GM19193 (cell line): ENCODE measurements at regions not wholly inside any gene's neighbourhood (a gene's known extent, or its start where the extent isn't known, plus 50 kb on each side); places are given as distances from the start of the nearest gene placed in this dataset.

Experiments
- POLR2A ChIP-seq: IDR thresholded peaks from 4 replicates; pipeline ENCODE4 v1.6.1; 2011; ENCODE audit not compliant: insufficient read depth, insufficient read length; ENCODE audit errors: extremely low read depth

- no peak for TF ChIP-seq POLR2A
These were observed 92.4 kb upstream of the SSTR4 start for GRCh38 chr20:22942742-22943141.

GRCh38 chr20:22944062-22944461, 91.0 kb upstream of the SSTR4 start:
- TF ChIP-seq POLR2A = no peak

- no peak for TF ChIP-seq POLR2A
These were observed 90.2 kb upstream of the SSTR4 start for GRCh38 chr20:22944936-22945335.

- TF ChIP-seq POLR2A = no peak
These were observed 88.5 kb upstream of the SSTR4 start for GRCh38 chr20:22946596-22946995.

- TF ChIP-seq POLR2A = no peak
These were observed 85.6 kb upstream of the SSTR4 start for GRCh38 chr20:22949331-22950109.

GRCh38 chr20:22951966-22952365, 83.1 kb upstream of the SSTR4 start:
- TF ChIP-seq POLR2A = no peak

- no peak for TF ChIP-seq POLR2A
These were observed 80.5 kb upstream of the SSTR4 start for GRCh38 chr20:22954661-22955060.

- no peak for TF ChIP-seq POLR2A
These were observed 76.7 kb upstream of the SSTR4 start for GRCh38 chr20:22958390-22958789.

GRCh38 chr20:22962567-22963439, 72.3 kb upstream of the SSTR4 start:
- TF ChIP-seq POLR2A = no peak

GRCh38 chr20:22963581-22963980, 71.5 kb upstream of the SSTR4 start:
- no peak for TF ChIP-seq POLR2A

GRCh38 chr20:22966787-22967464, 68.2 kb upstream of the SSTR4 start:
- TF ChIP-seq POLR2A = no peak

GRCh38 chr20:22974354-22974753, 60.8 kb upstream of the SSTR4 start:
- no peak for TF ChIP-seq POLR2A

- no peak for TF ChIP-seq POLR2A
These were observed 57.9 kb upstream of the SSTR4 start for GRCh38 chr20:22977047-22977785.

- no peak for TF ChIP-seq POLR2A
These were observed 51.1 kb upstream of the SSTR4 start for GRCh38 chr20:22984008-22984407.

GRCh38 chr20:22984606-22985005, 50.5 kb upstream of the SSTR4 start:
- no peak for TF ChIP-seq POLR2A
